ENCODE measurements at regions not wholly inside any gene's neighbourhood (a gene's known extent, or its start where the extent isn't known, plus 50 kb on each side); places are given as distances from the start of the nearest gene placed in this dataset.
"Not testable (repeated sequence)": the region's sequence is repeated elsewhere in the genome, so short reads cannot be mapped to it uniquely, and the experiment has no call there.

- DNase-seq (ENCODE audit: extremely low read depth in 1 of 2, low read depth in 1 of 2) = no peak
These were observed 150.9 kb upstream of the STMND1 start for GRCh38 chr6:16950825-16951495.

DNA sequence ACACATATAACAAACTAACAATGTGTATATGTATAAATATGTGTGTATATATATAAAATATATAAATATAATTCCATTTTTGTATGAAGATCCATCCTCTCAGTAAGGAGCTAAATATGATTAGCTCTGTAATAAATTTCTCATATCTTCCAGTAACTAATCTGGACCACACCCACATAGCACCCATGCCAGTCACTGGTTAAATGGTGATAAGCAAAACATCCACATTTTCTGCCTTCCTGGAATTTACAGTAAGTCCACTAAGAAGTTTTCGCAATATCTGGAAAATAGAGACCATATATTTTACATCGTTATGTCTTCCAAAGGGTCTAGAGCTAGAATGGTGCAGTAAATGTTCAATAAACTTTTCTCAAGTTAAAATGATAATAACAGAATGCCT lies 151.5 kb upstream of the STMND1 start:
- DNase-seq (ENCODE audit: extremely low read depth in 1 of 2, low read depth in 1 of 2) = no peak

DNA sequence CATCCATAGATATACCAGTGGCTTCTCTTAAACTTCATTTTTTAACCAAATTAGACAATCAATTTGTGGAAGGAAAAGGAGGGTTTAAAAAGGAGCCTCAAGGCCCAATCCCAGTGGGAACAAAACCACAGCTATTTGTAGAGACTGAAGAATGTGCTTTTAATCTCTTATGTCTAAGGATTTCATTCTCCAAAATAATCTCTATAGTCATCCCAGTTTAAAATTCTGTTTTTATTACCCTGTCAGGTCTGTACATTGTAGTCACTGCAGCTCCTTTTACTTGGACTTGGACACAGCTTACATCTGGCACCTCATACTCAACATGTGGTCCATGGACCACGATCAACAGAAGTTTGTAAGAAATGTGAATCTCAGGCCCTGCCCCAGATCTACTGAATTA lies 152.1 kb upstream of the STMND1 start:
- DNase-seq (ENCODE audit: extremely low read depth in 1 of 2, low read depth in 1 of 2) = no peak

DNA sequence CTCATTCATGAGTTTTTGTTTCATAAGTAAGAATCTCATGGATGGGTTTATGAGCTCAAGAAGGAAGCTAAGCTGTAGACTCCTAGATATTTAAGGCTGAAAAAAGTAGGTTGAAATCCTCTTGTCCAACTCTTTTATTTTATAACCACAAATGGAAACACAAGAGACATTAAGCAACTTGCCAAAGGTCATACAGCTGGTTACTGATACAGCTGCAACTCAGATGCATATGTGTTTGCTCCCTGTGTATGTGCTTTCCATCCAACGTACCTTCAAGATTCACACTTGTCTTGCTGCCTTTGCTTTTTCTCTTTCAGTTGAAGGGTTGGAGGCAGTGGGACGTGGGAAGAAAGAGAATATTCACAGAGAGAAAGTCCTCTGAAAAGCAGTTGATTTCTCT lies 153.5 kb upstream of the STMND1 start:
- no peak for DNase-seq (ENCODE audit: extremely low read depth in 1 of 2, low read depth in 1 of 2)

DNA sequence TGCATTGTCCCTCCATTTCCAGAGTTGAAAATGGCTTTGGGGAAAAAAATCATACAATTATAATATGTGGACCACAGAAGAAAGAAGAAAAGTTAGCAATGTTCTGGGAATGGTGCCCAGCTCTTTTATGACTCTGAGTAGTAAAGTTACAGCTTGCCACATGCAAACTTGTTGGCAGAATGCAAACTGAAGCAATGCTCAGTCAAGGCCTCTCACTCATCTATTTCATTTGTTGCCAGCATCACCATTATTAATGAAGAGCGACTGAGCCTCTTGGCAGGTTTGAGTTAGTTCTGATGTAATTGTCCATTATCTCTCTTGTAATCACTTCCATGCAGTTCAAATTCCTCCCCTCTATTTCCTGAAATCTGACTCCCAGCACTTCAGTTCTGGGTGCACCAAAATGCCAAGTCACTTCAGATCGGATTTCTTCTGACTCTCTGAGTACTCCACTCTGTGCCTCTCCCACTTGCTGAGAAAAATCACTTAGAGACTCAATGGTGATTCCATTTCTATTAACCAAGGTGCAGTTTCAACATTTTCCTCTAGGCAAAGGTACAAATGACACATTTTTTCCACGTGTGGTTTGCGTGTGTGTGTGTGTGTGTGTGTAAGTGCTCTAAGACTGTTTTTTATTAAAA lies 154.4 kb upstream of the STMND1 start:
- no peak for DNase-seq (ENCODE audit: extremely low read depth in 1 of 2, low read depth in 1 of 2)

DNA sequence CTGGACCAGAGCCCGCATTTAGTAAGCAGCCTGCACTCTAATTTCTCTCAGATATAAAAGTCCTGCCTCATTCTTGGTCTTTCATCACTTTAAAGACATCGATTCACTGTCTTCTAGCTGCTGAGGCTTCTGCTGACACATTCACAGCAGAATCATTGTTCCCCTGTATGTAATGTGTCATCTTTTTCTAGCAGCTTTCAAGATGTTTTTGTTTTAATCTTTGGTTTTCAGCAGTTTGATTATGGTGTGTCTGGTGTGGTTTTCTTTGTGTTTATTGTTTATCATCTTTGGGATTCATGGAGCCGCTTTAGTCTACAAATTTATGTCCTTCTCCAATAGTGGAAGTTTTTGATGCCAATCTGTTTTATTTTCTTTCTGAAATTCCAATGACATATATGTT lies 157.3 kb upstream of the STMND1 start:
- no peak for DNase-seq (ENCODE audit: extremely low read depth in 1 of 2, low read depth in 1 of 2)

DNA sequence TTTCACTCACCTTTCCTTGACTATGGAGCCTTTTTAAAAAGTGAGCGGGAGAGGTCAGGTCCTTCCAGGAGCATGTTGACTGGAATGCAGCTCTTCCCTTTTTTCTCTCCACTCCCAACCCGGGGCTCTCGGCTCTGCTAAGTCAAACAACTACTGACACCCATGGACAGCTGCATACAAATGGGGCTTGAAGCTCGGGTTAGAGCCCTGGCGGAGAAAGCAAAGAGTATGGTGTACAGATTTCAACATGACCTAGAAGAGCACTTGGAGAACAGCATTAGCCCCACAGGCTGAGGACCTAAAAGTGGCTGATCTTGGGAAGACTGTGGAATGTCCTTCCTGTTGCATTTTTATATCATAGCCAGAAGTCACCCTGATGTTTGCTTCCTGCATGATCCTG lies 162.0 kb upstream of the STMND1 start:
- no peak for DNase-seq (ENCODE audit: extremely low read depth in 1 of 2, low read depth in 1 of 2)

DNA sequence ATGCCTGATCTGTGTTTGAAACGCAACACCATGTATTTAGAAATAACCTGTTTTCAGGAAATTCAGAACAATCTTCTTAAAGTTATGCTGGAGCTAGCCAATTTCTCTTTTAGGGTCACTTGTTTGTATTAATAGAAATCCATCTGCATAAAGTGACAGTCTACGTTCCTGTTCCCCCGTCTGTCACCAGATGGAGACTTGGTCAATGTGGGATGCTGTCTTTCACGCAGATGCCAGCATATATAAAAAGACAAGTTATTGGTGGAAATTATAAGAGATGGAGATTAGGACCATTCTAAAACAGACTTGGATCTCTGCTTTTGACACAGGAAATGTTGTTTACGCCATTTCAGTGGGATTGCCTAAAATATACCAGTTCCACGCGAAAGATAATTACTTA lies 162.5 kb upstream of the STMND1 start:
- DNase-seq (ENCODE audit: extremely low read depth in 1 of 2, low read depth in 1 of 2) = no peak

- no peak for DNase-seq (ENCODE audit: extremely low read depth in 1 of 2, low read depth in 1 of 2)
These were observed 165.0 kb upstream of the STMND1 start for GRCh38 chr6:16936893-16937292.

DNA sequence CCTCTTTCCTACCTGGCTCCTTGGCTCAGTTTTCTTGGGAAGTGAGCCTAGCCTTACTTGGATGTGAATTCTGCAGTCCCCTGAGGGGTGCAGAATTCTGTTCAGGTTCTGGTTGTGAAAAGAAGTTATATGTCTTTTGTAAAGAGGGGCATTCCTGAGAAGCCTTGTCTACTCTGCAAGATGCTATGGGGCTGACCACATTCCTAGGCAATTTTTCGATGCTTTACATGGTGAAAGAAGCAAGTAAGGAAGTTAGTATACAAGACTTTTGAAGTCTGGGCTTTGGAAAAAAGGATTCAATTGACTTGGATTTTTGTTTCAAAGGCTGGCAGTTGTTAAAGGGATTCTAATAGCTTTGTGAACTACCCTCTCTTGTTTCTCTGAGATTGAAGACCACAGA lies 167.9 kb upstream of the STMND1 start:
- no peak for DNase-seq (ENCODE audit: extremely low read depth in 1 of 2, low read depth in 1 of 2)

DNA sequence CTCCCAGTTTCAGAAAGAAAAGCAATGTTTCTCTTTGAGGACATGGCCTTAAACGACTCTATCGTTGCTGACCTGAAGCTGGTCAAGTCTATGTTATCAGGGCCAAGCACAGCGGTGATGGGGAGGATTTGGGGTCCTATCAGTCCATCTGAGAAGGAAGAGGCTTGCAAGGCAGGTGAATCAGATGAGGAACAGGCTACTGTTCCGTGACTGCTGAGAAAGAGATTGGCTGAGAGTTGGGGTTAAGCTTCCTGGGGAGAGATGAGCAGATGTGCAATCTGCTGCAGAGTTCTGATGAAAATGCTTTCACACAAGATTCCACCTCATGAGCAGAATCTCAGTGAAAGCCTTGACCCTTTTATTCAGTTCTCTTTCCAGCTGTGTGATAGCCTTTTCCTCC lies 168.3 kb upstream of the STMND1 start:
- DNase-seq (ENCODE audit: extremely low read depth in 1 of 2, low read depth in 1 of 2) = no peak

GRCh38 chr6:16932920-16933319 lies 168.9 kb upstream of the STMND1 start:
- no peak for DNase-seq (ENCODE audit: extremely low read depth in 1 of 2, low read depth in 1 of 2)

GRCh38 chr6:16931079-16931478 lies 169.8 kb upstream of the ATXN1 start:
- not testable (repeated sequence) for DNase-seq (ENCODE audit: extremely low read depth in 1 of 2, low read depth in 1 of 2)

DNA sequence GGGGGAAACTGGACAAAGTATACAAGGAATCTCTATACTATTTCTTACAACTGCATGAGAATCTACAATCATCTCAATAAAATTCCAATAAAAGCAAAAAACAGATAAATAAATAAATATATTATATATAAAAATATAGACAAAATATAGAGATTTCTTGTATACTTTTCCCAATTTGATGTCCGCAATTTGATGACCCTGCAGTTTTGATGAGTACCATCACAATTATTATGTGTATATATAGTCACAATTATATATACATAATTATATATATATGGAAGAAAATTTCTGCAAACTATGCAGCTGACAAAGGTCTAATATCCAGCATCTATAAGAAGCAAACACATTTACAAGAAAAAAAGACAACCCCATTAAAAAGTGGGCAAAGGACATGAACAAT lies 169.2 kb upstream of the ATXN1 start:
- no peak for DNase-seq (ENCODE audit: extremely low read depth in 1 of 2, low read depth in 1 of 2)

GRCh38 chr6:16929809-16930208 lies 168.5 kb upstream of the ATXN1 start:
- no peak for DNase-seq (ENCODE audit: extremely low read depth in 1 of 2, low read depth in 1 of 2)

DNA sequence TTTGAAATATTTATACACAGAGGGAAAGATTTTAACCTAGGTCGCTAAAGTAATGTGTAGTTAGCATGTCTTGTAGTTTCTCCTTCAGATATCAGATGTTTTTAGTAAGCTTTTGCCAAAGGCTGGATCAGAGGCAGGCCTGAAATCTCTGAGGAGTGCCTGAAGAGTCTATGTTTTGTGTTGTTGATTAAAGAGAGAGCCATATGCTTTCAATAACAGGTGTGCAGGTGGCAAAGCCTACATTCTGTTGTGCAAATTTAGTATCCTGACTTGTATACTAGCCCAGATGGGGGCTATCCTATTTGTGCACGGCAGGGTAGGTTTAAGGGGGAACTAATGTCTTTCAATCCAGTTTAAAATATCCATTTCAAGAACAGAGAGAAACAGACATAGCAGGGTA lies 167.1 kb upstream of the ATXN1 start:
- no peak for DNase-seq (ENCODE audit: extremely low read depth in 1 of 2, low read depth in 1 of 2)

DNA sequence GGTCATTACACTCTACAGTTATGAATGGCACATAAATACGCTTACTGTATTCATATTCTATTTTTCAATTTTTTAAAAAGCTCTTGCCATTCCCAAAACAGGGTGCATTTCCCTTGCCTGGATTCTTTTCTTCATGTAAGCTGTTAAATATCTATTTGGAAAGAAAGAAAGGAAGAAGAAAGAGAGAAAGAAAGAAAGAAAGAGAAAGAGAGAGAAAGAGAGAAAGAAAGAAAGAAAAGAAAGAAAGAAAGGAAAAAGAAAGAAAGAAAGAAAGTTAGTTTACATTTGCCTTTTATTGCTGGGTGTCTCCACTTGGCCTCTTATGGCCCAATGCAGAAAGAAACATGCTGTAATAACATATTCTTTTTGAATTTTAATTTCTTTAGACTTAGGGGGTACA lies 165.9 kb upstream of the ATXN1 start:
- DNase-seq (ENCODE audit: extremely low read depth in 1 of 2, low read depth in 1 of 2) = no peak

DNA sequence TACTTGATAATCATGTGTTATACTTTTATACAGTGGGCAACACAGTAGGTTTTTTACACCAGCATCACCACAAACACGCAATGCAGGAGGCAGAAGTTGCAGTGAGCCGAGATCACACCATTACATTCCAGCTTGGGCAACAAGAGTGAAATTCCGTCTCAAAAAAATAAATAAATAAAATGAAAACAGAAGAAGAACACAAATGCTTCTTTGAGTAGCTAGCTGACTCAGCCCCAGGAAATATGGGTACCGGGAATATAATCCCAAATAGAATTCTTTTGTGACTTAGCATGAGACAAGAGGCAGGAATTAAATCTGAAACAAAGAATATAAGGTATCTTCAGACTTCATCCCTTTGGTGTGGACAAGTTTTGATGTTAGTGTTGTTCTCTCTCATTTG lies 164.2 kb upstream of the ATXN1 start:
- no peak for DNase-seq (ENCODE audit: extremely low read depth in 1 of 2, low read depth in 1 of 2)

GRCh38 chr6:16922282-16922681 lies 161.0 kb upstream of the ATXN1 start:
- no peak for DNase-seq (ENCODE audit: extremely low read depth in 1 of 2, low read depth in 1 of 2)

- no peak for DNase-seq (ENCODE audit: extremely low read depth in 1 of 2, low read depth in 1 of 2)
These were observed 160.3 kb upstream of the ATXN1 start for GRCh38 chr6:16921399-16922110.

DNA sequence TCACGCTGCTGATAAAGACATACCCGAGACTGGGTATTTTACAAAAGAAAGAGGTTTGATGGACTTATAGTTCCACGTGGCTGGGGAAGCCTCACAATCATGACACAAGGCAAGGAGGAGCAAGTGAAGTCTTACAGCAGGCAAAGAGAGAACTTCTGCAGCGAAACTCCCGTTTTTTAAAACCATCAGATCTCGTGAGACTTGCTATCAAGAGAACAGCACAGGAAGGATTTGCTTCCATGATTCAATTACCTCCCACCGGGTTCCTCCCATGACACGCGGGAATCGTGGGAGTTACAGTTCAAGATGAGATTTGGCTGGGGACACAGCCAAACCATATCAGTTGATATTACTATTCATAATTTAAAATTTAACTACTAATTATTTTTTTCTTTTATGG lies 157.3 kb upstream of the ATXN1 start:
- no peak for DNase-seq (ENCODE audit: extremely low read depth in 1 of 2, low read depth in 1 of 2)

GRCh38 chr6:16914184-16914583 lies 152.9 kb upstream of the ATXN1 start:
- DNase-seq (ENCODE audit: extremely low read depth in 1 of 2, low read depth in 1 of 2) = no peak

All from activated CD8-positive, alpha-beta memory T cell treated with anti-CD3 and anti-CD28 coated beads for 1 hour (primary cell).